ENCODE measurements at regions not wholly inside any gene's neighbourhood (a gene's known extent, or its start where the extent isn't known, plus 50 kb on each side); places are given as distances from the start of the nearest gene placed in this dataset.

GRCh38 chr4:136800248-136800647, 732.0 kb downstream of the PCDH18 start:
- TF ChIP-seq CTCF (IDR thresholded peaks at IDR 0.05), result no peak
- no peak for TF ChIP-seq POLR2A (IDR thresholded peaks at IDR 0.05)
- TF ChIP-seq POLR2AphosphoS5 (IDR thresholded peaks at IDR 0.05), result no peak
- no peak for TF ChIP-seq EP300 (IDR thresholded peaks at IDR 0.05)

Measured in stomach (tissue), 4 donors.